Inferior parietal cortex (tissue), 1 donor: ENCODE measurements at regions not wholly inside any gene's neighbourhood (a gene's known extent, or its start where the extent isn't known, plus 50 kb on each side); places are given as distances from the start of the nearest gene placed in this dataset.

Experiments used
- DNase-seq: peaks from one replicate; pipeline ENCODE4 v3.0.0-alpha.2; 2016; ENCODE audit errors: extremely low spot score

DNA sequence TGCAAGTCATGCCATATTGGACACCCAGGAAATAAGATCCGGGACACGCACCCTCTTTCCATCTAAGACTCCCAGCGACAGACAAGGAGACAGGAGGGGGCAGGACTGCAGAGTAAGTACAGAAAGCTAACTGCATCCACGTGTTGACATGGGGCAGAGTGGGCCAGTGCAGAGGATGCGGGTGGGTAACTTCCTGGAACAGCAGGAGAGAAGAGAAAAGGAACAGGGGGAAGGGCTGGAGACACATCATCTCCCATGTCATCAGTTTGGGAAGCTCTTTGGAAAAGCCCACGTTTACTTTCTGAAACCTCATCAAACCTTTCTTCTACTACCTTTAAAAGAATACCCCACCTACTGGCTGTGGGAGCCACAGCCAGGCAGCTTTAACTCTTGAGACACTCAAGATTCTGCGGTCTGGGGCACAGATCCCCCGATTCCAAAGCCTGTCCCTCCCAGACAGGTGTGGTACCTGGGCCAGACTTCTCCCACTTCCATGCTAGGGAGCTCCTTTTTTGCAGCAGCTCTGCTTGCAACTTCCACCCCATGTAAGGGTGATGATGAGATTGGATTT is 273.5 kb upstream of the RPL38 start:
- no peak for DNase-seq

DNA sequence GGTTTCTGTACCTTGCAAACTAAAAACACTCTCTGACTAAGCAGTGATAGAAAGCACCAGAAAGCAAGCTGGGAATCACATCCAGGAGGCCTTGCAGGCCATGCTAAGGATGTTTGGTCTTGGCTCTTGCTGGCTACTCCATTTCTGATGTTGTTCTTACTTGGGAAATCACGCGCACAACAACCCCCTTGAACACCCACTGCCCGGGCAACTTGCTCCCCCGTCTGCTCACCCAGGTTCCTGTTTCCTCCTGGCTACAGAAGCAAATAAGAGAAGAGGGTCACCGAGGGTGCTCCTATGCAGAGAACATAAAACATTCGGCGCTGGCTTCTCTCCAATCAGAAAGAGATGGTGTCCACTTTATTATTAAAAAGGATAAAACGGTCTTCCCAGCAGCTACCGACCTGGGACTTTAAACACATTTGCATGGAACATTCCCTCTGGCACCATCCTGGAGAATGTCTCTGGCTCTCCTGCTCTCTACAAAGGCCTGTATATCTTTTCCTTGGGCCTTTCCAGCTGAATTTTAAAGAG is 271.2 kb upstream of the RPL38 start:
- no peak for DNase-seq

DNA sequence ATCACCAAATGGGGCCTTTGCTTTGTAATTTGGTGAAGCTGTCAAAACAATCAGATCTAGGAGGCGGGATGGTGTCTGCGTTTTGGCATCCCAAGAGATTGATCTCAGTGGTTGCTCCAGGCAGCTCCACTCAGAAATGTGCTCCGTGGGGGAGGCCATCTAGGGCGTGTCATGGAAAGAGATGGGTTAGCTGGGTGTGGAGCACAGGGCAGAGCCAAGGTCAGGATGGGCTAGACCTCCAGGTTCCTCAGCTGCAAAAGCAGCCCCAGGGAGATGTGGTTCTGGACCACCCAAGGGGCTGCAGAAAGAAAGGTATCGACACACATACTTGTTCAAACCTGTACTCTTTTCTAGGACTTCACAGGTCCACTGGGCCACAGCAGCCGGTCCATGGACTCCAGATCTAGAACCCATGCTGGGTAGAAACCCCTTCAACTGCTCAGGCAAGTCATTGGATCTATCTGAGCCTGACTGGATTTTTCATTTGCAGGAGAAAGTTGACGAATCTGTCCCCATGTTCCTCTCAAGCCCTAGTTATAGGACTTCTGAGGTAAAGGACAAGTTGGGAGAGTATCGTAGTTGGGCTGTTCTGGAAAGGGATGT is 270.2 kb upstream of the RPL38 start:
- no peak for DNase-seq

DNA sequence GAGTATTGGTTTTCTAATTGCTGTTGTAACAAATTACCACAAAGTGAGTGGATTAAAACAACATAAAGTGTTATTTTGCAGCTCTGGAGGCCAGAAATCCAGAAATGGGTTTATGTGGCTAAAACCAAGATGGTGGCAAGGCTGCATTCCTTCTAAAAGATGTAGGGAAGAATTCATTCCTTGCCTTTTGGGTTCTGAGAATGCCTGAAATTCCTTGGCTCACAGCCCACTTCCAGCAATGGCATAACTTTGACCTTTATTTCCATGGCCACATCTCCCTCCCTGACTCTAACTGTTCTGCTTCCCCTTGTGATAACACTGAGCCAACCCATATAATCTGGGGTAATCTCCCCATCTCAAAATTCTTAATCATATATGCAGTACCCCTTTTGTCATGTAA is 269.6 kb upstream of the RPL38 start:
- DNase-seq = no peak

DNA sequence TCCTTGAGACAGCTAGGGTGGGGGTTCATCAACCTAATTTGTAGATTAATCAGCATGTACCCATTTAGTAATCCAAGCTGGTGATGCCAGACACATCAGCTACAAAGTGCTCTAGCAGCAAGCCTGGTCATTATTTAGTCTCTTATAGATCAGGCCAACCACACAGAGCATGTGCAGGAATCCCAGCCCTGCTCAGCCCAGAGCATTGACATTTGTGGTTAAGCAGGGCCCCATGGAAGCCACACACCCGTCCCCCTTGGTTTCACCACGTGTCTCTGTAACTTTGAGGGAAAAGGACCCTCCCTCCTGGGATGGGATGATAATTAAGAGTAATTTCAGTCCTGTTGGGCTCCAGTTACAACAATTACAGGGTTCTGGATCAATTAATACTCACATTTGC is 268.8 kb upstream of the RPL38 start:
- no peak for DNase-seq

DNA sequence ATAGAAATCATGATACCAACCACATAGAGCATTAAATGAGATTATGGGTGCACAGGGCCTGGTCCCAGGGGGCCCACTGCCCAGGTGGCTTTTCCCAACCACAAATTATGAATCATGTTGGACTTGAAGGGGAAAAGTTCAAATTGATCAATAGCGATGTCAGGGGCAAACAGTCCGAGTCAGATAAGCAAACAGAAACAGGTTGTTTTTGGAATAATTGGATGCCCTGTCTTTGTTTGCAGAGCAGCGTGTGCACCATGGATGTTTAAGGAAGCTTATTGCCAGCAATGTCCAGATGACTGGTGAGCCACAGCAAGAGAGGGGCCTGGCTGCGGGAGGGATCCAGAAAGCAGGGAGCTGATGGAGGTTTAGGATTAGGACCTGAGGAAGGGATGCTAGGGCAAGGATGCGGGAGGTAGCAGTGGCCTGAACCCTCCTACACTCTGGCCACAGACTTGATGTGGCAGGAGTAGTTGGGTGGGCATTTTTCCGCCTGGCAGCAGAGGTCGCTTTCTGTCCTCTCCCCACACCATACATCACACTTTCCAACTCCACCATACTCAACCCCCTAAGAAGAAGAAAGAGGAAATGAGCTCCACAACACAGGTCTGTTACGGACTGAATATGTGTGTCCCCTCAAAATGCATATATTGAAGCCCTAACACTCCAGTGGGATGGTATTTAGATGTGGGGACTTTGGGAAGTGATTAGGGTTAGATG is 266.4 kb upstream of the RPL38 start:
- no peak for DNase-seq

- DNase-seq = no peak
Measured at GRCh38 chr17:73938706-73939105, 264.8 kb upstream of the RPL38 start.

- DNase-seq = no peak
Measured at GRCh38 chr17:73939806-73940205, 263.7 kb upstream of the RPL38 start.

- no peak for DNase-seq
Measured at GRCh38 chr17:73940511-73940910, 263.0 kb upstream of the RPL38 start.

- no peak for DNase-seq
Measured at GRCh38 chr17:73941919-73942530, 261.5 kb upstream of the RPL38 start.

GRCh38 chr17:73942703-73943415 is 260.6 kb upstream of the RPL38 start:
- DNase-seq = no peak

- no peak for DNase-seq
Measured at GRCh38 chr17:73943416-73944110, 259.9 kb upstream of the RPL38 start.

GRCh38 chr17:73944366-73944765 is 259.1 kb upstream of the RPL38 start:
- no peak for DNase-seq

GRCh38 chr17:73947281-73947965 is 256.1 kb upstream of the RPL38 start:
- no peak for DNase-seq

DNA sequence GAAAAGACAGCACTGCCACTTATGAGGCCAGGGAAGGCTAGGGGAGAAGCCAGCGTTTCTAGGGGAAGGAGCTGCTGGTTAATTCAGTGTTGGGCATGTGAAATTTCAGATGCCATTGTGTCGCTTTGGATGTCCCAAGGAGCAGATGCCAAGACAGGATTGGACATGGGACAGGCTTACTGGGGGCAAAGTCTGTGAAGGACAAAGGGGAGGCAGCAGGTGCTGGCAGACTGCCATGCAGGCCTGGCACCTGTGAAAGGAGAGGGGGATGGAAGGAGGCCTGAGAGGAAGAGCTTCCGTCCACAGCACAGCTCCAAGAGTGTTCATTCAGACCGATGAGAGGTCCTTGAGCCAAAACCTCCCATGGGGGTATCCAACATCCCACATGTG is 255.5 kb upstream of the RPL38 start:
- DNase-seq = no peak

DNA sequence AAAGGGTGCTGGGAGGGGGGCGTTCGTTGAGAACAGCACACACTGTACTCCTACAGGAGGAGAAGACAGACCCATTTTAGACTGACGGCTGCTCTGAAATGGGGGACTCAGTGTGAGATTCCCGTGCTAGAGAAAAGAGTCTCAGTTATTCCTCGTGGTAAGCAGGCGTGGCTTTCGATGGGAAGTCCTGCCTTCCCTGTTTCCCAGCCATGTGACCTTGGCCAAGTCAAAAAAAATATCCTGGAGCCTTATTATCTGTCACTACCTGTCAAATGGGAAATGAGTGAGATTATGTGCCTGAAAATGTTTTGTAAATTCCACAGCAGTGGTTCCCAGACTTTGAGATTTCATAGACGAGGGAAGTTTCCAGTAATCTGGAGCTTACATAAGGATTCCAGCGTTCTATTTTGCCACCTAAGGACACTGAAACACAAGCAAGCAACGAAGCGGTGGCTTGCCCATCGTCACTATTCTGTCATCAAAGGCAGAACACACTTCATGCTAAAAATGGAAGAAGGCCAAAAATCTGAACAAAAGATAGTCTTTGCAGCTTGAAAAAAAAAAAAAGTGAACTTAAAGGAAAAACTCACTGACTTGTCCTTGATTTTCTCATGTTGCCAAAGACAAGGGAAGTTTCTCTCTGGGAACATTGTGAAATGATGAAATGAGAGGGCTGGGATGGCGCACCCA is 253.4 kb upstream of the RPL38 start:
- DNase-seq = peak; percentile 21

- DNase-seq = no peak
Measured at GRCh38 chr17:73950593-73950914, 252.9 kb upstream of the RPL38 start.

DNA sequence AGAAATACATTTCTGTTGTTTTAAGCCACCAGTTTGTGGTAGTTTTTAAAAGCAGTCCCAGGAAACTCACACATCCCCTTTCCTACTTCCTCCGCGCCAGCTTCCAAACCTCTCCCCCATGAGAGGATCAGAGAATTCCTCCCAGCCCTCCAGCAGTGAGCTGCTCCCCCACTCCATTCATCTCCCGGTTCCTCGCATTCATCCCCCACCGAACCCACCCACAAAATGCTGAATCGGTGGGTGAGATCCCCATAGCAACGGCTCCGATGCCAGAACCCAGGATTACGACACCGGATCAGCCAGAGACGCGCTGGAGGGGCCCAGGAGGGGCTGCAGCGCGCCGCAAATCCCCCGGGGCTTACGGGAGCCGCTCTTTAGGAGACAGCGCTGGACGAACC is 251.4 kb upstream of the RPL38 start:
- no peak for DNase-seq

- no peak for DNase-seq
Measured at GRCh38 chr17:73952480-73953205, 250.8 kb upstream of the RPL38 start.
